NCI-H460 (cell line): ENCODE measurements at regions not wholly inside any gene's neighbourhood (a gene's known extent, or its start where the extent isn't known, plus 50 kb on each side); places are given as distances from the start of the nearest gene placed in this dataset.
A peak's percentile ranks its signal among the peaks of the same experiment; 100 is the strongest.
"Not testable (repeated sequence)": the region's sequence is repeated elsewhere in the genome, so short reads cannot be mapped to it uniquely, and the experiment has no call there.

ENCODE experiments used
- DNase-seq: peaks from one replicate; pipeline ENCODE4 v3.0.0-alpha.2; 2016; ENCODE audit warnings: low read depth; ENCODE audit errors: extremely low read depth

GRCh38 chr10:63836666-63837442 is 315.7 kb downstream of the REEP3 start:
- no peak for DNase-seq

GRCh38 chr10:63841761-63842160 is 320.6 kb downstream of the REEP3 start:
- DNase-seq, result no peak

GRCh38 chr10:63843107-63843506 is 321.9 kb downstream of the REEP3 start:
- no peak for DNase-seq

GRCh38 chr10:63848871-63849270 is 327.7 kb downstream of the REEP3 start:
- DNase-seq, result not testable (repeated sequence)

GRCh38 chr10:63862860-63863259 is 341.7 kb downstream of the REEP3 start:
- no peak for DNase-seq

- DNase-seq, result no peak
Observed at GRCh38 chr10:63865210-63865609, 344.0 kb downstream of the REEP3 start.

- DNase-seq, result peak; percentile 61
Observed at GRCh38 chr10:63866075-63866746, 345.0 kb downstream of the REEP3 start.

GRCh38 chr10:63866747-63867140 is 345.5 kb downstream of the REEP3 start:
- peak; percentile 22 for DNase-seq

- DNase-seq, result no peak
Observed at GRCh38 chr10:63878428-63878827, 357.2 kb downstream of the REEP3 start.

- DNase-seq, result no peak
Observed at GRCh38 chr10:63883861-63884260, 362.7 kb downstream of the REEP3 start.

GRCh38 chr10:63884426-63884825 is 363.2 kb downstream of the REEP3 start:
- DNase-seq, result no peak

GRCh38 chr10:63885156-63885555 is 364.0 kb downstream of the REEP3 start:
- no peak for DNase-seq

GRCh38 chr10:63886281-63887022 is 365.3 kb downstream of the REEP3 start:
- DNase-seq, result no peak

GRCh38 chr10:63887023-63887589 is 365.9 kb downstream of the REEP3 start:
- DNase-seq, result peak; percentile 42

- no peak for DNase-seq
Observed at GRCh38 chr10:63887600-63888370, 366.6 kb downstream of the REEP3 start.

GRCh38 chr10:63889803-63890202 is 368.6 kb downstream of the REEP3 start:
- no peak for DNase-seq

- DNase-seq, result no peak
Observed at GRCh38 chr10:63896992-63897391, 375.8 kb downstream of the REEP3 start.

GRCh38 chr10:63899673-63900300 is 378.6 kb downstream of the REEP3 start:
- no peak for DNase-seq

- no peak for DNase-seq
Observed at GRCh38 chr10:63901228-63901627, 380.0 kb downstream of the REEP3 start.

- no peak for DNase-seq
Observed at GRCh38 chr10:63901881-63902280, 380.7 kb downstream of the REEP3 start.
